ENCODE measurements at regions not wholly inside any gene's neighbourhood (a gene's known extent, or its start where the extent isn't known, plus 50 kb on each side); places are given as distances from the start of the nearest gene placed in this dataset.
A peak's percentile ranks its signal among the peaks of the same experiment; 100 is the strongest.
"Not testable (repeated sequence)": the region's sequence is repeated elsewhere in the genome, so short reads cannot be mapped to it uniquely, and the experiment has no call there.

GRCh38 chr6:67045076-67045475 is 1338.0 kb upstream of the EYS start:
- H3K4me3 ChIP-seq: no peak overlapping the region
- H3K36me3 ChIP-seq: no peaks in the 10 kb centered on the region
- no peaks in the 10 kb centered on the region for H3K9me3 ChIP-seq
- H3K27me3 ChIP-seq: no peaks in the 10 kb centered on the region
- no peak for DNase-seq

DNA sequence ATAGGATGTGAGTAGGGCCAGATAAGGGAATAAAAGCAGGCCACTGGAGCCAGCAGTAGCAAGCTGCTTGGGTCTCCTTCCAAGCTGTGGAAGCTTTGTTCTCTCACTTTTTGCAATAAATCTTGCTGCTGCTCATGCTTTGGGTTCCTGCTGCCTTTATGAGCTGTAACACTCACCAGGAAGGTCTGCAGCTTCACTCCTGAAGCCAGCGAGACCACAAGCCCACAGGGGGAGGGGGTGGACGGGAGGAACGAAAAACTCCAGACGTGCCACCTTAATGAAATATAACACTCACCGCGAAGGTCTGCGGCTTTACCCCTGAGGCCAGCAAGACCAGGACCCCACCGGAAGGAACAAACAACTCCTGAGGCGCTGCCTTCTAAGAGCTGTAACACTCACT is 1324.4 kb upstream of the EYS start:
- H3K27me3 ChIP-seq: no peaks in the 10 kb centered on the region
- DNase-seq: no peak
- H3K9me3 ChIP-seq: no peaks in the 10 kb centered on the region
- no peaks in the 10 kb centered on the region for H3K36me3 ChIP-seq
- H3K4me3 ChIP-seq: no peak overlapping the region

- Histone ChIP-seq H3K9me3 (no peaks in the 10 kb centered on the region), H3K27me3 (no peaks in the 10 kb centered on the region), H3K36me3 (no peaks in the 10 kb centered on the region), H3K4me3 (no peak overlapping the region)
- no peak for DNase-seq
These were observed 1323.8 kb upstream of the EYS start for GRCh38 chr6:67030861-67031260.

- no peaks in the 10 kb centered on the region for H3K36me3 ChIP-seq
- no peak for DNase-seq
- no peaks in the 10 kb centered on the region for H3K27me3 ChIP-seq
- H3K4me3 ChIP-seq: no peak overlapping the region
- no peaks in the 10 kb centered on the region for H3K9me3 ChIP-seq
These were observed 1310.0 kb upstream of the EYS start for GRCh38 chr6:67016921-67017460.

GRCh38 chr6:67011441-67011840 is 1304.4 kb upstream of the EYS start:
- Histone ChIP-seq H3K27me3 (no peaks in the 10 kb centered on the region), H3K4me3 (no peak overlapping the region), H3K36me3 (no peaks in the 10 kb centered on the region), H3K9me3 (no peaks in the 10 kb centered on the region)
- no peak for DNase-seq

GRCh38 chr6:67009818-67010217 is 1302.8 kb upstream of the EYS start:
- no peak for DNase-seq
- H3K9me3 ChIP-seq: no peaks in the 10 kb centered on the region
- H3K36me3 ChIP-seq: no peaks in the 10 kb centered on the region
- H3K4me3 ChIP-seq: no peak overlapping the region
- no peaks in the 10 kb centered on the region for H3K27me3 ChIP-seq

- Histone ChIP-seq H3K4me3 (no peak overlapping the region), H3K36me3 (no peaks in the 10 kb centered on the region), H3K27me3 (no peaks in the 10 kb centered on the region), H3K9me3 (no peaks in the 10 kb centered on the region)
- no peak for DNase-seq
These were observed 1296.8 kb upstream of the EYS start for GRCh38 chr6:67003844-67004243.

- no peak for DNase-seq
- H3K9me3 ChIP-seq: no peaks in the 10 kb centered on the region
These were observed 1293.1 kb upstream of the EYS start for GRCh38 chr6:67000121-67000520.

GRCh38 chr6:66997579-66997978 is 1290.6 kb upstream of the EYS start:
- not testable (repeated sequence) for DNase-seq, H3K27me3 ChIP-seq

More at GRCh38 chr6:67000121-67000520, 1293.1 kb upstream of the EYS start:
- H3K36me3 ChIP-seq: no peaks in the 10 kb centered on the region
- no peak overlapping the region for H3K4me3 ChIP-seq
- H3K27me3 ChIP-seq: no peaks in the 10 kb centered on the region

DNA sequence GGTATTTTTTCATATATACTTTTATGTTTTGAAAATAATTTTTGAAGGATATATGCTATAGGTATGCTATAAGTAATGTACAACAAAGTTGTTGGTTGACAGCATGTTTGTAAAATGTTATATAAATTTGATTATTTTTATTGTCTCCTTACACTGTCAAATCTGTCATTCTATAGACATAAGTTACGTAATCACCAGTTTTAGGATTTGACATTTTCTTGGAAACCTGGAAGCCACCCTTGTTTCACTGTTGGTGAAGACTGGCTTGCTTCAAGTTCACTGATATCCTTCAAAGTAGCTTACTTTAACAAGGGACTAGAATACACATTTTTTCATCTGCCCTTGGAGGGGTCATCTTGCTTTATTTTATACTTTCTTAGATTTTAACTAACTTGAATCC is 1288.6 kb upstream of the EYS start:
- no peak for DNase-seq
- no peaks in the 10 kb centered on the region for H3K9me3 ChIP-seq

More at GRCh38 chr6:66997579-66997978, 1290.6 kb upstream of the EYS start:
- H3K9me3 ChIP-seq, H3K4me3 ChIP-seq, H3K36me3 ChIP-seq: not testable (repeated sequence)

GRCh38 chr6:66993708-66994107 is 1286.7 kb upstream of the EYS start:
- H3K36me3 ChIP-seq: not testable (repeated sequence)
- peak; percentile 2 for DNase-seq

More for the DNA sequence above, 1288.6 kb upstream of the EYS start:
- Histone ChIP-seq H3K36me3 (no peaks in the 10 kb centered on the region), H3K4me3 (no peak overlapping the region), H3K27me3 (no peaks in the 10 kb centered on the region)

DNA sequence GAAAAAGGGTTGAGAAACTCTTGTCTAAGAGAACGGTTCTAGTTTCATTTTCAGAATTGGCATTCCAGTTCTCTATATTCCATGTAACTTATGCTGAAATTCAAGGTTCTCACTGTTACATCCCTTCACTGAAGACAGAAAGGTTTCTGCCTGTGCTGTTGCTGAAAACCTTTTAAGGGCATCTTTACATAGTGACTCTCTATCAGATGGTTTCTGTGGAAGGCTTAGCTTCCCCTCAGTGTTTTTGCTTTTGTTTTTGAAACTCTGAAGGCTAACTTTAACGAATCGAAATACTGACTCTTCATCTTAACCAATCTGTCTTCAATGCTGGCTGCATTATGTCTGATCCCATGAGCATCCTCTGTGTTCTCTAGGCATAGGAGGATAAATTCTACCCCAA is 1286.2 kb upstream of the EYS start:
- Histone ChIP-seq H3K4me3 (peak overlapping the region; percentile 40), H3K36me3 (no peaks in the 10 kb centered on the region), H3K27me3 (no peaks in the 10 kb centered on the region), H3K9me3 (peaks cover 2% of the 10 kb centered on the region; the same call in 1 of the 2 replicates)
- no peak for DNase-seq

More at GRCh38 chr6:66993708-66994107, 1286.7 kb upstream of the EYS start:
- H3K27me3 ChIP-seq, H3K9me3 ChIP-seq: not testable (repeated sequence)
- H3K4me3 ChIP-seq: peak overlapping the region; percentile 40

GRCh38 chr6:66992660-66993059 is 1285.6 kb upstream of the EYS start:
- H3K4me3 ChIP-seq: peak overlapping the region; percentile 40
- H3K27me3 ChIP-seq: no peaks in the 10 kb centered on the region
- DNase-seq: no peak
- H3K9me3 ChIP-seq: peaks cover 2% of the 10 kb centered on the region; the same call in 1 of the 2 replicates
- no peaks in the 10 kb centered on the region for H3K36me3 ChIP-seq

DNA sequence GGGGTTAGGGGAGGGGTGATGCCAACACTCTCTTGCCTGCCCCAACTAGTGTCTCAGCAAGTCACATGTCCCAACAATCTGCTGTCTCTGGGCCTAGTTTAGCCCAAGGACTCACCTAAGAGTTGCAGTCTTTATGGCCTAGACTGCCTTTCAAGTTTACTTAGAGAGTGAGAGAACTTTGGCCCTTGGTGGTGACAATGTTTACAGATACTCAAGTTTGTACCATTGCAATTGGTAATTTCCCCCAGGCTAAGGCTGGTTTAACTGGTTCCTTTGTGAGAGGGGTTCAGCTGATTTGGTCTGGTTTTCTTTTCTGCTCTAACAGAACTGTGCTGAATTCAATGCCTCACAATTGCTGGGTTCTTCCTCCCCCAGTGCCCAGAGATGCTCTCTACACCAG is 1279.9 kb upstream of the EYS start:
- Histone ChIP-seq H3K9me3 (peaks cover 2% of the 10 kb centered on the region; the same call in 1 of the 2 replicates), H3K27me3 (no peaks in the 10 kb centered on the region), H3K4me3 (no peak overlapping the region), H3K36me3 (no peaks in the 10 kb centered on the region)
- DNase-seq: no peak

DNA sequence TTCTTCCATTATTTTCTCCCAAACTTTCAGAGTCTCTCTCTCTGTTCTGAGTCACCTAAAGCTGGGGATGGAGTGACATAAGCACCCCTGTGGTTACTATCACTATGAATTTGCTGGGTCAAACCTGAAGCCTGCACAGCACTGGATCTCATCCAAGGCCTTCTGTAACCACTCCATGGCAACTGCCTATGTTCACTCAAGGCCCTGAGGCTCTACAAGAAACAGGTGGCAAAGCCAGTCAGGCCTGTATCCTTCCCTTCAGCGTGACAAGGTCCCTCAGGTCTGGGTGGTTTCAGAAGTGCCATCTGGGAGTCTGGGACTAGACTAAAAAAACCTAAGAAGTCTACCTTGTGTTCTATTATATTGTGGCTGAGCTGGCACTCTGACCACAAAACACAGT is 1278.8 kb upstream of the EYS start:
- Histone ChIP-seq H3K9me3 (peaks cover 2% of the 10 kb centered on the region; the same call in 1 of the 2 replicates), H3K4me3 (no peak overlapping the region), H3K27me3 (no peaks in the 10 kb centered on the region), H3K36me3 (no peaks in the 10 kb centered on the region)
- DNase-seq: no peak

GRCh38 chr6:66970373-66970772 is 1263.3 kb upstream of the EYS start:
- no peak for DNase-seq
- Histone ChIP-seq H3K27me3 (no peaks in the 10 kb centered on the region), H3K36me3 (no peaks in the 10 kb centered on the region), H3K9me3 (0 out of 2 replicates have a peak, but pooled peaks cover 2% of the 10 kb centered on the region), H3K4me3 (no peak overlapping the region)

- no peaks in the 10 kb centered on the region for H3K36me3 ChIP-seq
- H3K27me3 ChIP-seq: no peaks in the 10 kb centered on the region
- no peak for DNase-seq
- no peak overlapping the region for H3K4me3 ChIP-seq
- 0 out of 2 replicates have a peak, but pooled peaks cover 2% of the 10 kb centered on the region for H3K9me3 ChIP-seq
These were observed 1258.2 kb upstream of the EYS start for GRCh38 chr6:66965227-66965626.

DNA sequence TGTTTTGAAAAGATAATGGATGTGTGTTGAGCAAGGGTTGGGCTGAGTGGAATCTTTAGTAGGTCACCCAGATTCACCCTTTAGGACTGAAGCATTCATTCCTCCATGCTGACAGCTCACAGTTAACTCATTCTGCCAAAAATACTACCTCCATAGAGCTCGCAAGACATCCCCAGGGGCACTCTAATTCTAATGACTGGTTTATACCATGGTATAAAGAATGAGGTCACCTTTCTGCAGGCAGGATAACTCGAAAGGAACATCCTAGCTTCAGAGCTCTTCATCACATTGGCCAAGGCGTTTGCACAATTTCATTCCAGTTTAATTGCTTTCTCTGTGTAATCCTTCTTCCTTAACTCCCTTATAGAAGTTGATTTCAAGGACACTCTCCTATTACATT is 1257.2 kb upstream of the EYS start:
- H3K9me3 ChIP-seq: no peaks in the 10 kb centered on the region
- no peaks in the 10 kb centered on the region for H3K27me3 ChIP-seq
- DNase-seq: no peak
- no peaks in the 10 kb centered on the region for H3K36me3 ChIP-seq
- no peak overlapping the region for H3K4me3 ChIP-seq

DNA sequence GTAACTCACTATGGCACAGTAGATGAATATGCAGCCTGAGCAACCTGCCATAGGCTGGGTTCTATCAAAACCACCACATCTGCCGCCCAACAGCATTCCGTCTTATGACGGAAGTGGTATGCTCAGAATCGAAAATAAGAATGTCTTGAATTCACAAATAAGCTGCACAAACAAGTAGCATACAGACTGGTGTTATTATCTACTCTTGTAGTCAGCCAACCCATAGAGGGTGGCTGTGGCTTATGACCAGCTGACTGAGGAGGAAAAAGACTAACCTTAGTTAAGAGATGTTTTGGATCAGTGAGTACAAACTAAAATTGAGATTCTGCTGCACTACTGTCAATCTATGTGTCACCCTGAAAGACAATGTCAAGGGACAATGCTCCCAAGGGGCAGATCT is 1255.1 kb upstream of the EYS start:
- no peak for DNase-seq
- no peaks in the 10 kb centered on the region for H3K9me3 ChIP-seq
- H3K36me3 ChIP-seq: no peaks in the 10 kb centered on the region
- H3K4me3 ChIP-seq: no peak overlapping the region
- H3K27me3 ChIP-seq: no peaks in the 10 kb centered on the region

Measured in MG63 (cell line).